Activated T-helper 2 cell treated with anti-CD3 and anti-CD28 coated beads, Interferon-gamma antibody, Interleukin-2, Interleukin-4, amounts not matched to agents 10 μg/mL and 5 μg/mL and 100 μg/mL, durations not matched to agents 14 hours and 24 hours and 36 hours (primary cell): ENCODE measurements at regions not wholly inside any gene's neighbourhood (a gene's known extent, or its start where the extent isn't known, plus 50 kb on each side); places are given as distances from the start of the nearest gene placed in this dataset.
"Not testable (repeated sequence)": the region's sequence is repeated elsewhere in the genome, so short reads cannot be mapped to it uniquely, and the experiment has no call there.

Experiments
- DNase-seq: peaks from one replicate; pipeline ENCODE4 v3.0.0; 2021; ENCODE audit warnings: low spot score
- H3K27ac Mint-ChIP-seq: one replicate; pipeline ENCODE4 v1.8.0; 2021; ENCODE audit warnings: mixed read lengths
- H3K27me3 Mint-ChIP-seq: one replicate; pipeline ENCODE4 v1.8.0; 2021; ENCODE audit warnings: low read depth, mixed read lengths
- H3K36me3 Mint-ChIP-seq: one replicate; pipeline ENCODE4 v1.8.0; 2021; ENCODE audit warnings: low read depth, mixed read lengths
- H3K4me1 Mint-ChIP-seq: one replicate; pipeline ENCODE4 v1.8.0; 2021; ENCODE audit warnings: low read depth, mixed read lengths
- H3K4me3 Mint-ChIP-seq: one replicate; pipeline ENCODE4 v1.8.0; 2021; ENCODE audit warnings: low read depth, mild to moderate bottlenecking, moderate library complexity, mixed read lengths
- H3K9me3 Mint-ChIP-seq: one replicate; pipeline ENCODE4 v1.8.0; 2021; ENCODE audit warnings: mixed read lengths
- intact Hi-C: fragments of 100-400 bp; cut with micrococcal nuclease; formaldehyde crosslinking; loops from one replicate; pipeline ENCODE4 v1.15.1; 2023

DNA sequence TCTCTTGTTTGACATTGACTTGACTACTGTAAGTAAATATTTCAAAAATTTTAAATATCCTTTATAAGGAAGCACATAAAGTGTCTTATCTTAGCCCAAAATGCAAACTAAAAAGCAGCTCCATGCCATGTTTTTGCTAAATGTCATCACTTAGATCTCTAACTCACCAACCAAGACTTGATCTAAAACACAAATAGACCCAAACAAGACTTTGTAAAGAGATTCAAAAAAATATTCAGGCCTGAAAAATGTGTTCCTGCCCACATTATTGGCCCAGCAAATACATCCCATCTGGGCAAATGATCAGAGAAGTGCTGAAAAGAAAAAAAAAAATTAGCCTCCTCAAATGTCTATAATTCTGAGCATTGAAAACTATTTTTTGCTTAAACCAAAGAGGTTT lies 187.6 kb downstream of the MREG start:
- Mint-ChIP-seq H3K9me3 (peaks cover 12% of the 10 kb centered on the region), H3K36me3 (no peaks in the 10 kb centered on the region), H3K4me3 (no peak overlapping the region), H3K27me3 (peaks cover 11% of the 10 kb centered on the region), H3K4me1 (peaks cover 9% of the 10 kb centered on the region), H3K27ac (no peak overlapping the region)
- DNase-seq = no peak
- intact Hi-C loops = loop anchor here (5.0 kb wide), 1 partner anchor 388 kb away; the partner anchor contains the start of gene FN1

DNA sequence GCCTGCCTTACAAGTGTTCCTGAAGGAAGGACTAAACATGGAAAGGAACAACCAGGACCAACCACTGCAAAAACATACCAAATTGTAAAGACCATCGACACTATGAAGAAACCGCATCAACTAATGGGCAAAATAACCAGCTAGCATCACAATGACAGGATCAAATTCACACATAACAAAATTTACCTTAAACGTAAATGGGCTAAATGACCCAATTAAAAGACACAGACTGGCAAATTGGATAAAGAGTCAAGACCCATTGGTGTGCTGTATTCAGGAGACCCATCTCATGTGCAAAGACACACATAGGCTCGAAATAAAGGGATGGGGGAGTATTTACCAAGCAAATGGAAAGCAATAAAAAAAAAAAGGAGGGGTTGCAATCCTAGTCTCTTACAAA lies 192.1 kb downstream of the MREG start:
- DNase-seq, H3K4me3 Mint-ChIP-seq, intact Hi-C loops, H3K4me1 Mint-ChIP-seq, H3K36me3 Mint-ChIP-seq, H3K27ac Mint-ChIP-seq: not testable (repeated sequence)
- H3K27me3 Mint-ChIP-seq = peaks cover 16% of the 10 kb centered on the region
- H3K9me3 Mint-ChIP-seq = peaks cover 16% of the 10 kb centered on the region

DNA sequence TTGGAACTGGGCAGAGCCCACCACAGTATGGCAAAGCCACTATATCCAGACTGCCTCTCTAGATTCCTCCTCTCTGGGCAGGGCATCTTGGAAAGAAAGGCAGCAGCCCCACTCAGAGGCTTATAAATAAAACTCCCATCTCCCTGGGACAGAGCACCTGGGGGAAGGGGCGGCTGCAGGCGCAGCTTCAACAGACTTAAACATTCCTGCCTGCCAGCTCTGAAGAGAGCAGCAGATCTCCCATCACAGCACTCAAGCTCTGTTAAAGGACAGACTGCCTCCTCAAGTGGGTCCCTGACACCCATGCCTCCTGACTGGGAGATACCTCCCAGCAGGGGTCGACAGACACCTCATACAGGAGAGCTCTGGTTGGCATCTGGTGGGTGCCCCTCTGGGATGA lies 193.6 kb downstream of the MREG start:
- H3K27ac Mint-ChIP-seq, intact Hi-C loops: not testable (repeated sequence)
- peaks cover 16% of the 10 kb centered on the region for H3K27me3 Mint-ChIP-seq

DNA sequence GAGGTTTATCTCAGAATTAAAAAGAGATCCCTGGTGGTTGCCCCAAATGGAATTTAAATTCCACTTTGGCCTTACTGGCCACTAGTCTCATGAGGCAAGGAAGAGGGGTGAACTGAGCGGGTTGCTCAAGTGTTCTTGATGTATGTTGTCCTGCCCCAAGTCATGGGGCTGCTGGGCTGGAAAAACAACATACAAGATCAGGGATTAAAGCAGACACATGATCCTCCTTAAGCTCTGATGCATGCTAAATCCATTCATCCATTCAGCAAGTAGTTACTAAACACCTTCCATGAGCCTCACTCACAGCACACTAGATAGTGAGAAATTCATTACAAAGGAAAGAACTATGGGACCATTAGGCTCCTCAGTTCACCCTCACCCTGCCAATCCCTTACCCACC lies 196.3 kb downstream of the MREG start:
- peaks cover 4% of the 10 kb centered on the region for H3K4me1 Mint-ChIP-seq
- H3K36me3 Mint-ChIP-seq = no peaks in the 10 kb centered on the region
- intact Hi-C loops = no loop called here

More for the DNA sequence above, 193.6 kb downstream of the MREG start:
- H3K4me1 Mint-ChIP-seq, H3K36me3 Mint-ChIP-seq, DNase-seq, H3K4me3 Mint-ChIP-seq: not testable (repeated sequence)
- H3K9me3 Mint-ChIP-seq = peaks cover 16% of the 10 kb centered on the region

DNA sequence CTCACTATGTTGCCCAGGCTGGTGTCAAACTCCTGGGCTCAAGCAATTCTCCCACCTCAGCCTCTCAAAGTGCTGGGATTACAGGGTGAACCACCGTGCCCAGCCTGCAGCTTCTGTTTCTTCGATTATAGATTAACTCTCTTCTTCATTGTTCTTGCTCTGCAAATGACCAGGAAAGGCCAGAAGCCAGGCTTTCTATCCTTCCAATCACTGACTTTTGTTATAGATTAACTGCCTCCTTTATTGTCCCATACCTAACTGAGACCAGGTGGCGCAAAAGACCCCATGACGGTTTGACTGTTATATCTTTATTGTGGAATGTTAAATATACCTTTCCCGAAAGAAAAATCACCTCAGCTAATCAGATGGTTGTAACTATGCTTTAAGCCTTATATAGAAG lies 196.9 kb downstream of the MREG start:
- H3K4me1 Mint-ChIP-seq = peaks cover 11% of the 10 kb centered on the region
- peaks cover 8% of the 10 kb centered on the region for H3K9me3 Mint-ChIP-seq
- no peaks in the 10 kb centered on the region for H3K36me3 Mint-ChIP-seq
- DNase-seq = no peak
- no peak overlapping the region for H3K4me3 Mint-ChIP-seq
- intact Hi-C loops = no loop called here
- H3K27me3 Mint-ChIP-seq = peaks cover 8% of the 10 kb centered on the region
- H3K27ac Mint-ChIP-seq = no peak overlapping the region

More for the DNA sequence above, 196.3 kb downstream of the MREG start:
- H3K27ac Mint-ChIP-seq = no peak overlapping the region
- peaks cover 9% of the 10 kb centered on the region for H3K9me3 Mint-ChIP-seq
- peaks cover 9% of the 10 kb centered on the region for H3K27me3 Mint-ChIP-seq
- no peak overlapping the region for H3K4me3 Mint-ChIP-seq
- no peak for DNase-seq

DNA sequence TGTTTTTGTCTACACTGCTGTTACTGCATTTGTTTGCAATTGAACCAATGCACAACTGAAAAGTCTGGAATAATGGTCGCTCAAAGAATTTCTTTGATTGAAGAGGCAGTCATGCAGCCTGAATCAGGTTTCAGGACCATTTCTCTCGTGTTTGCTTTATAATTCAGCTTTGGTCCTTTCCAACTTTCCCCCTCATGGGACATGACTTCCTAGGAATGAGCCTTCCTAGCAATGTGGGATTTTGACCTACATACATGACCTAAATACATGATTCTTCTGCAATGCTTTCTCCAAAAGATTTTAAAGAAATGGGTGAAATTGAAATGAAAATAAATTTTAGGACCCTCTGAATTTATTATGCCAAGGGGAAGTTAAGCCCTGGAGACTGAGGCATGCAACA lies 197.4 kb downstream of the MREG start:
- Mint-ChIP-seq H3K4me3 (no peak overlapping the region), H3K36me3 (no peaks in the 10 kb centered on the region), H3K9me3 (peaks cover 6% of the 10 kb centered on the region), H3K27ac (no peak overlapping the region), H3K4me1 (peaks cover 15% of the 10 kb centered on the region), H3K27me3 (peaks cover 7% of the 10 kb centered on the region)
- intact Hi-C loops = no loop called here
- no peak for DNase-seq

DNA sequence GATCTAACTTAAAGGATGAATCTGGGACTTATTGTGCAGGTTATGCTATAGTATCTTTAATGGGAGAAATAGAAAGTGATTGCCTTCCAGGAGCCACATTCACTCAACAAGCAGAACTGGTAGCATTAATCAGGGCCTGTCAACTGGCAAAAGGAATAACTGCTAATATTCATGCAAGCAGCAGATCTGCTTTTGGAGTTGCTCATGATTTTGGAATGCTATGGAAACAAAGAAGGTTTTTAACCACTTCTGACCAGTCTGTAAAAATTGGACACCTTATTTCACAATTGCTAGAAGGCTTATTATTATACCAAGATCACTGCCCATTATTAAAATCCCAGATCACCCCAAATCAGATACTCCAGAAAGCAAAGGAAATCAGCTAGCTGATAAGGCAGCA lies 200.4 kb downstream of the MREG start:
- H3K36me3 Mint-ChIP-seq = no peaks in the 10 kb centered on the region
- no peak for DNase-seq
- H3K4me1 Mint-ChIP-seq = peaks cover 17% of the 10 kb centered on the region
- intact Hi-C loops = no loop called here
- no peaks in the 10 kb centered on the region for H3K9me3 Mint-ChIP-seq
- no peak overlapping the region for H3K4me3 Mint-ChIP-seq
- no peak overlapping the region for H3K27ac Mint-ChIP-seq
- H3K27me3 Mint-ChIP-seq = peaks cover 3% of the 10 kb centered on the region

DNA sequence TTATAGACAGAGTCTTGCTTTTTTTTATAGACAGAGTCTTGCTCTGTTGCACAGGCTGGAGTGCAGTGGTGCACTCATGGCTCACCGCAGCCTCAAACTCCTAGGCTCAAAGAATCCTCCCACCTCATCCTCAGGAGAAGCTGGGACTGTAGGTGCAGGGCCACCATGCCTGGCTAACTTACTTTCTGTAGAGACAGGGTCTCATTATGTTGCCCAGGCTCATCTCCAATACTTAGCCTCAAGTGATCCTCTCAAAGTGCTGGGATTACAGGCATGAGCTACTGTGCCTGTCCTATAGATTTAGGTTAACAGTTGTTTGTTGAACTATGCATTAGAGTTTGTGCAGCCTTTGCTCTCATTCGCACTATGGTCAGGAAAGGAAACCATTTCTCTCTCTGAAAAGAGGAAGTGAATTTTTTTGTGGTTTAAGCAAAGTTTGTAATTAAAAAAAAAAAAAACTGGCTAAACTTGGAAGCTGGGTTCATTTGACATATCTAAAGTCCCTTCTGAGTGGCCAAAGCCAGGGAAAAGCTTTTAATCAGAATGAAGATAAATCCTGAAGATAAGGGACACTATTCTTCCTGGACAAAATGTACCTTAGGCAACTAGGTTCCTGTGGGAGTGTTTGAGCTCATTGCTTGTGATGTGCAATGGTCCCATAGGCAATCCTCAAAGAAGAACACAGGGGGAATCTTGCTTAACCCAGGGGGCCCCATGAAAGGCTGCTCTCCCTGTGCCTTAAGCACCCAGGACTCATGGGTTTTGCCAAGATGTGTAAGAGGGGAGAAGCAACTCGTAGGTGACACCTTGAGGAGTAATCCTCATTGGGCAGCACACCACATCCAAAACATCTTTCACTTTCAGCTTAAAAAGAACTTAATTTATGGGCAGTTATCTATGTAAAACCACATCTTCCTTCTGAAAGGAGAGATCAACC lies 201.7 kb downstream of the MREG start:
- intact Hi-C loops = no loop called here
- Mint-ChIP-seq H3K4me3 (no peak overlapping the region), H3K27ac (no peak overlapping the region), H3K36me3 (no peaks in the 10 kb centered on the region), H3K4me1 (peaks cover 17% of the 10 kb centered on the region), H3K27me3 (no peaks in the 10 kb centered on the region), H3K9me3 (no peaks in the 10 kb centered on the region)
- no peak for DNase-seq

DNA sequence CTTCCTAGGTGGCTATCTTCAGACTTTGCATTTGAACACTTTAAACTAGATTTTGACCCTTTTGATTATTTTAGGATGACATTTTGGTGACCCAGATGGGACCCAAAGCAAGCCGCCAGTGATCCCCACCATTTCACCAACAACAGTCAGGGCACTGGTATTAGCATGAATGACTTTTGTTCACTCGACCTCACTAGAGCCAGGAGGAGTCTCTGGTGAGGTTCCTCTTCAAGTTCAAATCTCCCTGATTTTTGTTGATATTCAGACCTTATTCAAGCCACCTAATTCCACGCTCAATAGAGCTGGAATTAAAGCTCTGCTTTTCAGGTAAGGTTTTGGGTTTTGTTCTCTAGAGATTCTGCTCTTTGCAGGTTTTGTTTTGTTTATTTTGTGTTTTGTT lies 202.3 kb downstream of the MREG start:
- Mint-ChIP-seq H3K36me3 (no peaks in the 10 kb centered on the region), H3K27ac (no peak overlapping the region), H3K4me1 (peaks cover 17% of the 10 kb centered on the region), H3K4me3 (no peak overlapping the region), H3K9me3 (no peaks in the 10 kb centered on the region), H3K27me3 (no peaks in the 10 kb centered on the region)
- intact Hi-C loops = no loop called here
- no peak for DNase-seq

DNA sequence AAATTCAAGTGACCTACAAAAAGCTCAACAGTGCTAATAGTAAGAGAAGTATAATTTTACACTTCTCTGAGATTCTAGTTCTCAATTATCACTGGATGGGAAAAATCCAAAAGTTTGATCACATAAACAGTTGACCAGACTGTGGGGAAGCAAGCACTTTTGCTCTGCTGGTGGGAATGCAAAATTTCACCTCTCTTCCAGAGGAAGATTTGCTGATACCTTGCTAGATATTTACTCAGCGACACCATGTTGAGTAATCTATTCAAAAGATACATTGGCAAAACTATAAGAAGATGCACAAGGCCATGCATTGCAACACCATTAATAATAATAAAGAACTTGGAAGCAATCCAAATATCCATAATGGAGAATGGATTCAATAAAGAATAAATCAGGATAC lies 204.4 kb downstream of the MREG start:
- intact Hi-C loops = no loop called here
- DNase-seq = no peak
- H3K9me3 Mint-ChIP-seq = no peaks in the 10 kb centered on the region
- H3K4me1 Mint-ChIP-seq = peaks cover 17% of the 10 kb centered on the region
- H3K36me3 Mint-ChIP-seq = no peaks in the 10 kb centered on the region
- H3K27ac Mint-ChIP-seq = no peak overlapping the region
- no peaks in the 10 kb centered on the region for H3K27me3 Mint-ChIP-seq
- no peak overlapping the region for H3K4me3 Mint-ChIP-seq

DNA sequence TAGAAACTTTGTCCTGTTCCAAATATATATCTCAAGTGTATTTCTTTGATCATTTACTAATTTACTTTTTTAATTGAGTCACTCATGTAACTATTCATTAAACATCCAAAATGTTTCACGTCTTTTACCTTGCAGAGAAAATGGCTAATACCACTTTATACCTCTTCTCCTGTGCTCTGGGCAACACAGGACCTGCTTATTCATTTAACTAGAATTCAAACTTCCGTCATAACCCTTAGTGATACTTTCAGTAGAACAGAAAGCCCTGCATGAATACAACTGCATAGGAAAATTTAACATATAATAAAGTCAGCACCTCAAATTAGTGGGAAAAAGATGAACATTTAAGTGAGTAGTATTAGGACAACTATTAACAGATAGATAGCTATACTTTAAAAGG lies 205.2 kb downstream of the MREG start:
- Mint-ChIP-seq H3K4me1 (peaks cover 17% of the 10 kb centered on the region), H3K36me3 (no peaks in the 10 kb centered on the region), H3K9me3 (no peaks in the 10 kb centered on the region), H3K4me3 (no peak overlapping the region), H3K27me3 (no peaks in the 10 kb centered on the region), H3K27ac (no peak overlapping the region)
- intact Hi-C loops = no loop called here
- no peak for DNase-seq

DNA sequence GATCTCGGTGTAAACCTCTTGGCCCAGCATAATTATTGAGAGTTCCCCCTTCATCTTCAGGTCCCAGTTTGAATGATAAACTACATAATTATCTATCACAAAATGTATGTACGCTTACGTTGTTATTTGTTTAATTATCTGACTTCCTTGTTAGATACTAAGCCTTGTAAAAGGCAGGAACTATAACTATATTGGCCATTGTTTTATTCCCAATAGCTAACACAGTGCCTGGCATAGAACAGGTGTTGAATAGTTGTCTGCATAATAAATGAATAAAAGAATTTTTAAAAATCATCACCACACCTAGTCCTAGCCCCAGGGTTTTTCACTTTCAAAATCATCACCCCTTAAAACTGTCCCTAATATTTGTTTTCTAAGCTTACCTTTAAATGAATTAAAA lies 207.9 kb downstream of the MREG start:
- Mint-ChIP-seq H3K27ac (no peak overlapping the region), H3K4me3 (no peak overlapping the region), H3K27me3 (no peaks in the 10 kb centered on the region), H3K36me3 (no peaks in the 10 kb centered on the region), H3K4me1 (no peaks in the 10 kb centered on the region), H3K9me3 (no peaks in the 10 kb centered on the region)
- intact Hi-C loops = no loop called here
- no peak for DNase-seq

DNA sequence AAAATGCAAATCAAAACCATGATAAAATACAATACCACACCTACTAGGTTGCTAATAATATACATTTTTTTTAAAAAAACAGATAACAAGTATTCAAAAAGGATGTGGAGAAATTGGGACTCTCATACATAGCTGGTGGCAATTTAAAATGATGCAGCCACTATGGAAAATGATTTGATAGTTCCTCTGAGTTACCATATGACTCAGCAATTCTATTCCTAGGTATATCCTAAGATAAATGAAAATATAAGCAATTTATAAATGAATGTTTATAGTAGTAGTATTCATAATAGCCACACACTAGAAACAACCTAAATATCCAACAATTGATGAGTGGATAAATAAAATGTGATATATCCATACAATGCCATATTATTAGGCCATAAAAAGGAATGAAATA lies 210.2 kb downstream of the MREG start:
- Mint-ChIP-seq H3K27ac (no peak overlapping the region), H3K36me3 (no peaks in the 10 kb centered on the region), H3K9me3 (no peaks in the 10 kb centered on the region), H3K4me3 (no peak overlapping the region), H3K4me1 (no peaks in the 10 kb centered on the region), H3K27me3 (no peaks in the 10 kb centered on the region)
- intact Hi-C loops = no loop called here
- DNase-seq = no peak
